ELF-1 (cell line): ENCODE measurements at regions not wholly inside any gene's neighbourhood (a gene's known extent, or its start where the extent isn't known, plus 50 kb on each side); places are given as distances from the start of the nearest gene placed in this dataset.

ENCODE experiments used
- DNase-seq: peaks from one replicate; pipeline ENCODE4 v3.0.0-alpha.2; 2016; ENCODE audit warnings: low read depth, low spot score

- DNase-seq: no peak
These were observed 746.2 kb downstream of the TUSC7 start for GRCh38 chr3:117455782-117456181.

- no peak for DNase-seq
These were observed 753.9 kb downstream of the TUSC7 start for GRCh38 chr3:117463276-117464115.

- no peak for DNase-seq
These were observed 762.3 kb downstream of the TUSC7 start for GRCh38 chr3:117471831-117472230.

- DNase-seq: no peak
These were observed 764.5 kb downstream of the TUSC7 start for GRCh38 chr3:117473981-117474538.

- no peak for DNase-seq
These were observed 767.0 kb downstream of the TUSC7 start for GRCh38 chr3:117476572-117476971.

GRCh38 chr3:117477214-117477755 lies 767.7 kb downstream of the TUSC7 start:
- DNase-seq: no peak

GRCh38 chr3:117479095-117479494 lies 769.5 kb downstream of the TUSC7 start:
- DNase-seq: no peak

- no peak for DNase-seq
These were observed 770.9 kb downstream of the TUSC7 start for GRCh38 chr3:117480525-117480924.

GRCh38 chr3:117480972-117481371 lies 771.4 kb downstream of the TUSC7 start:
- no peak for DNase-seq

- no peak for DNase-seq
These were observed 774.3 kb downstream of the TUSC7 start for GRCh38 chr3:117483839-117484238.

GRCh38 chr3:117485841-117486240 lies 776.3 kb downstream of the TUSC7 start:
- DNase-seq: no peak

GRCh38 chr3:117486719-117487716 lies 777.4 kb downstream of the TUSC7 start:
- DNase-seq: no peak

GRCh38 chr3:117488983-117489382 lies 779.4 kb downstream of the TUSC7 start:
- no peak for DNase-seq

GRCh38 chr3:117489663-117490079 lies 780.1 kb downstream of the TUSC7 start:
- no peak for DNase-seq

GRCh38 chr3:117490716-117491115 lies 781.1 kb downstream of the TUSC7 start:
- no peak for DNase-seq

GRCh38 chr3:117495620-117496019 lies 786.0 kb downstream of the TUSC7 start:
- no peak for DNase-seq

GRCh38 chr3:117499189-117499870 lies 789.8 kb downstream of the TUSC7 start:
- DNase-seq: no peak

- no peak for DNase-seq
These were observed 798.4 kb downstream of the TUSC7 start for GRCh38 chr3:117507958-117508357.

- DNase-seq: no peak
These were observed 800.3 kb downstream of the TUSC7 start for GRCh38 chr3:117509858-117510257.

- no peak for DNase-seq
These were observed 800.8 kb downstream of the TUSC7 start for GRCh38 chr3:117510396-117510795.

- no peak for DNase-seq
These were observed 803.4 kb downstream of the TUSC7 start for GRCh38 chr3:117512975-117513374.
